CD4-positive, alpha-beta T cell treated with Interleukin-10 for 1 hour (primary cell): ENCODE measurements at regions not wholly inside any gene's neighbourhood (a gene's known extent, or its start where the extent isn't known, plus 50 kb on each side); places are given as distances from the start of the nearest gene placed in this dataset.
"Not testable (repeated sequence)": the region's sequence is repeated elsewhere in the genome, so short reads cannot be mapped to it uniquely, and the experiment has no call there.

Experiments used
- DNase-seq: peaks from one replicate; pipeline ENCODE4 v3.0.0-alpha.2; 2020

- DNase-seq: no peak
These were observed 121.1 kb upstream of the NANOGP8 start for GRCh38 chr15:35206060-35206675.

DNA sequence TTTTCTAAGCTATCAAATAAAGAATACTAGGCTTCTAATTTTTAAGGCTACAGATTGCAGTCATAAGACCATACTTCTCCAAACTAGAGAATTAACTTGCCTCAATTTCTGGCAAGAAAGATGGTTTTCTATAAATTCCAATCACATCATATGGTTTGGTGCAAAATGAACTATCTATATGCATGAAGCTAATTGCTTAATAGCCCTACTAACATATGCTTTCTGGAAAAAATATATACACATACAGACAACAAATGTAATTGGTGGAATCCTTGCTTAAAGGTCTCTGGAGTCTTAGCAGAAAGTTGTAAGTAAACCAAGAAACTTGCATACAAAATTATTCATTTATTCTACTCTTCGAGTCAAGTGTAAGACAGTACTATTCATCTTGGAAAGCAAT, 113.1 kb upstream of the NANOGP8 start:
- no peak for DNase-seq

DNA sequence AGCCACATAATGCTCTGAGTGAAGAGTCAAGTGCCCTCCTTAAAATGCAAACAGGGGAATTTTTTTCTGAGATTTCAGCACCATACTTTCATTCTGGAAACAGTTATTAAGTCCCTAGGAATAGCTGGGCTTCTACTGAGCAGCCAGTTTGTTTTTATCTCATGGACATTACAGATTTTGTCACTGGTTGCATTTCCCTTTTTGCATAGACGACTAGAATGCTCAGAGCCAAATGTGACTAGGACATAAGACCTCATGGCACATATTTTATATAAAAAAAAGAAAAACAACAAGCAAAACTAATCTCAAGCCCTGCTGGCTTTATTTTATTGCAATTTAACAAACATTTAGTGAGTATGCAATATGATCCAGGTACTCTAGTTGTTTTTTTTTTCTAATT, 112.7 kb upstream of the NANOGP8 start:
- DNase-seq: no peak

- no peak for DNase-seq
These were observed 112.2 kb upstream of the NANOGP8 start for GRCh38 chr15:35197306-35197705.

DNA sequence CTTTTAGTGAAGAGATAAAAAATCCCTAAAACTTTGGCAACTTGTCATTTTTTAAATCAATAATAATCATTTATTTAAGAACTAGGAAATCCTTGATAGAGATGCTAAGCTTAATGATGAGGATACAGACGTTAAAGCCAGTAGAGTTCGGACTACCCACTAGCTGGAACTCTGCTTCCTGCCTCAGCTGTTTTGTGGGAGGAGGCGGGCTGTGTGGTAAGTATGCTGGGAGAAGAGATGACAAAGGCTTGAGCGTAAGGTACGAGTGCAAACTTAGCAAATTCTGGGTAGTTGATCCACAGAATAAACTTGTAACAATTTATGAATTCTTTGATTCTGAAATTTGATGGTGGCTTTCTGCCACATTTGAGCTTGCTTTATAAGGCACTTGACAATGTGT, 111.2 kb upstream of the NANOGP8 start:
- no peak for DNase-seq

- no peak for DNase-seq
These were observed 110.6 kb upstream of the NANOGP8 start for GRCh38 chr15:35195649-35196048.

- no peak for DNase-seq
These were observed 109.9 kb upstream of the NANOGP8 start for GRCh38 chr15:35195031-35195430.

GRCh38 chr15:35194296-35194695, 109.2 kb upstream of the NANOGP8 start:
- DNase-seq: no peak

DNA sequence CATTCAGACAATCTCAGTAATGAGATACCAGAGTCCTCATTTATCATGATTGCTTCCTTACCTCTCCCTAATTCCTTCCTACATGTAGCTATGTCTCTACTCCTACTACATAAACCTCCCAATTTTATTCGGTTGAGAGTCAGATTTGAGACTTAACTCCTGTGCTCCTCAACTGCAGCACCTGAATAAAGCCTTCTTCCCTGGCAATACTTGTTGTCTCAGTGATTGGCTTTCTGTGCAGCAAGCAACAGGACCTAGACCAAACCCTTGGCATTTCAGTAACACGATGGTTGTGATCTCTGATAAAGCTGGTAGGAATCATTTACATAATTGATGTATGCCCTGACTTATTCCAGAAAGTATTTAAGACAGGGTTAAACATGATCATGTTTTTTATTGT, 106.7 kb upstream of the NANOGP8 start:
- DNase-seq: no peak

- DNase-seq: no peak
These were observed 101.3 kb upstream of the NANOGP8 start for GRCh38 chr15:35186346-35186745.

- DNase-seq: no peak
These were observed 99.6 kb upstream of the NANOGP8 start for GRCh38 chr15:35184646-35185045.

- no peak for DNase-seq
These were observed 97.9 kb upstream of the NANOGP8 start for GRCh38 chr15:35182841-35183479.

DNA sequence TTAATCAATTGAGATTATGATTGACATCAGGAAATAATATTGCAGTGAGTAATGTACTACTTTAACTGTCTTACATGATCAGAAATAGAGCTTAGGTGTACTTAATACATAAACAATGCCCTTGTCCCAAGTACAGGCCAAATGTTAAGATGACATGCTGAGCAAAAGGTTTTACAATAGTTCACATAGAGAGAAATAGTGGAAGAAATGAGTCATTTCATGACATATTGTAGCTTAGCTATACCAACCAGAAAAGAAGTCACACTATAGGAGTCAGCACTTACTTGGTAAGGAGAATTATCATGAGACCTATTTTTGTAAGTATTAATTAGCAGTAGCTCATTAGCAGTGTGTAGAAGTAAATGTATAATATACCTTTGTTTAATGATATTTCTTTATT, 96.4 kb upstream of the NANOGP8 start:
- no peak for DNase-seq

GRCh38 chr15:35179739-35180138, 94.6 kb upstream of the NANOGP8 start:
- no peak for DNase-seq

- DNase-seq: not testable (repeated sequence)
These were observed 93.1 kb upstream of the NANOGP8 start for GRCh38 chr15:35178186-35178585.

DNA sequence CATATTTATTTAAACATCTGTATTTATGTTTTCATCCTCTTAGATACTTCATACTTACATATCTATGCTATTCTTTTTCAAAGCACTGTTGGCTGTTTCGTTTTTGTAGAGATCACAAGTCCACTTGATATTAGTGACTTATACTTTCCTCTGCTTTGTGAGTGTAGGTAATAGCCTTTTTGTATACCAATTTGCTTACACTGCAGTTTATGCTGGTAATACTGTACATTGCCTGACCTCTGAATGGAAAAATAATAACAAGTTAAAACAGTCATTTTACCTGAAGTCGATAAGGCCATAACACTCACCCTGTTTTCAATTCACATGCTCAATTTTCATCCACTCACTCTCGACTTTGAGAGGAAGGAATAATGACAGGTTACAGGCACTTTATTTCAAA, 89.9 kb upstream of the NANOGP8 start:
- no peak for DNase-seq

DNA sequence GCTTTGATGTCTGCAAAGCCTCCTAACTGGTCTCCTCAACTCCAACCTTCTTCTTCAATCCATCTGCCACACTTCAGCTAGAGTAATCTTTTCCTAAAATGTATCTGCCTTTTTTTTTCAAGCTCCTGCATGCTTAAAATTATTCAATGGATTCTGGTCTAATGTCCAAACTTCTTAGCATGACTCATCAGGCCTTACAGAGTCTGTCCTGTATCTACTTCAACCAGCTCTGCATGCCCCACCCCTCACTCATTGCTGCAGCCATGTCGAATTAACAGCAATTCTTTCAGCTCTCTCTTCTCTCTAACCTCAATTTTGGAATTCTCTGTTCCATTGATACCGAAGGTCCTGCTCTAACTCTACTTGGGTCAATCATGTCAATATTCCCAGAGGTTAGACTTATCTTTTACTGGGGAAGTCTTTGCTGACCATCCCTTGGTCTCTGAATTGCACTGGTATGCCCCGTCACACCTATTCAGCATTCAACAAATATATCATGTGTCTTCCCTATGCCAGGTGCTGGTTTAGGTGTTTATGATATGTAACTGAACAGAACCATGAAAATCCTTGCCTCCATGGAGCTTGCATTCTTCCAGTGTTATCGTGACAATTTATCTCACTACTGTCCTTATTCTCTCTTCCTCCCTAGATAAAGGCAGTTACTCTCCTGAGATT, 88.5 kb upstream of the NANOGP8 start:
- DNase-seq: no peak

DNA sequence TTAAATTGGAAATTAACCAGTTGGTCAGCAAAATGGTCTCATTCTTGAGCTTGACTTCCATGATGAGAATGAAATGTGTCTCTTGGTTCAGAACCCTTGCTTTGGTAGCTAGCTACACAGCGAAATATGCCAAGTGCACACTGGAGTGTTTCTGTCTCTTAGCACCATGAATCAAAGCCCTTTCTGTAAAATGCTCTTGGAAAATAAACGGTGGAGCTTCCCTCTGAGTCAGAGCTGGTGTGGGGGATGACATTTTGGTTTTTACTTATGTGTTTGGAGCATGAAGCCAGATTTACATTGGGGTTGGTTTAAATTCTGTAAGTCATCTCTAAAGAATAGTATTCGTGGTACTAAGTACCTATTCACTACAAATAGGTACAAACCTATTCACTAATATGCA, 85.1 kb upstream of the NANOGP8 start:
- DNase-seq: no peak

DNA sequence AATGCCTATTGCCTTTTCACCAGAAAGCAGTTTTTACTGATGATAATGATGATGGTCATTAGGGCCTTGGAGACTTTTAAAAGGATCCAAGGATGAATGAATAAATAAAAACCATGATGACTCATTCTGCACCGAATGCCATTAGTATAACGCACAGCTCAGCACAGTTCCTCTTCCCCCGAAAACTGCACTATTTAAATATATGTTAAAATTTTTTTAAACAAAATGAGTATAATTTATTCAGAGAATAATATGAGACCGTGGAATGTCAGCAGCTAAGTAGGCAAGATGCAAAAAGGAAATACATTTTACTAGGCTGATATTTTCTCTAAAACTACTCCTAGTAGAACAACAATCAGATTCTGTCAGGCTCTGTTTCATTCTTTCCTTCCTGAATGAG, 83.4 kb upstream of the NANOGP8 start:
- DNase-seq: no peak

- DNase-seq: no peak
These were observed 82.6 kb upstream of the NANOGP8 start for GRCh38 chr15:35167675-35168074.

DNA sequence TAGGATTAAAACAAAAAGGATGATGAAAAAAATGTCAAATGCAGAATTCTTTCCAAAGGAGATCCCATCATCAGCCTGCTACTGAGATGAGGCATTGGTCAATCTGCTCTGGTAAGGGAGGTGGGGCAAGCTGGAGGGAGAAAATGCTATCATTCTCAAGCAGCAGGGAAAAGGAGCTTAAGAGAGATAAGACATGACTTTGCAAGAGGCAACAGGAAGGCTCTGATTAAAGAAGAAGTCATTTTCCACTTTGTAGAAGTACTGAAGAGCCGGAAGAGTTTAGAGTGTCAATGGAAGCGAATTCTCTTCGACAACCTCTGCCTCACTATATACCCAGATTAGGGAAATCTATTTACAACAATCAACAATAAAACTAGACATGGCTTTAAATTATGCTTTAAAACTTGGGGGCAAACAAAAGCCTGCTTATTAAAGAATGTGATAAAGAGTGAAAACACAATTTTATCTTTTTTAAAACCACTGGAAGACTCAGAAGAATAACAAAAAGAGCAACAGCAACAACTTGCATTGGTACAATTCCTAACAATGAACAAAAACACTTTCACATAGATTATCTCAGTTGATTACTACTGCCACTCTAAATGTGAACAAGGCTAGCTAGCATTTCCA, 81.8 kb upstream of the NANOGP8 start:
- no peak for DNase-seq

GRCh38 chr15:35161694-35162093, 76.6 kb upstream of the NANOGP8 start:
- DNase-seq: no peak

GRCh38 chr15:35159170-35159569, 74.1 kb upstream of the NANOGP8 start:
- DNase-seq: no peak

DNA sequence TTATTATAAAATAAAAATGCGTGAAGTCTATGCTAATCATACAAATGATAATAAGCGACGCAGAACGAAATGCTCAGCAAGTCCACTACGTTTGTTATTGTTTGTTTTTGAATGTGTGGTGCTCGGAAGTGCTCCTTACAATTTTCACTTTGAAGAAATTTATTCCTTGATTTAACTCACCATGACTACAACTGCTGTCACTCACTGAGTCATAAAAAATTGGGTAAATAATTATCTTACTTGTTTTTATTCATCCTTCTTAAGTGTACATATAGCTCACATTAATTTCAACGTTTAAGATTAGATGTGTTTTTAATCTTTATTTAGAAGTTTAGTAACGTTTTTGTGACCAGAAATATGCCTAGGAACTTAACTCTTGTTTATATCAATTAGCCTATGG, 66.7 kb upstream of the NANOGP8 start:
- DNase-seq: no peak
